ENCODE measurements at regions not wholly inside any gene's neighbourhood (a gene's known extent, or its start where the extent isn't known, plus 50 kb on each side); places are given as distances from the start of the nearest gene placed in this dataset.

DNA sequence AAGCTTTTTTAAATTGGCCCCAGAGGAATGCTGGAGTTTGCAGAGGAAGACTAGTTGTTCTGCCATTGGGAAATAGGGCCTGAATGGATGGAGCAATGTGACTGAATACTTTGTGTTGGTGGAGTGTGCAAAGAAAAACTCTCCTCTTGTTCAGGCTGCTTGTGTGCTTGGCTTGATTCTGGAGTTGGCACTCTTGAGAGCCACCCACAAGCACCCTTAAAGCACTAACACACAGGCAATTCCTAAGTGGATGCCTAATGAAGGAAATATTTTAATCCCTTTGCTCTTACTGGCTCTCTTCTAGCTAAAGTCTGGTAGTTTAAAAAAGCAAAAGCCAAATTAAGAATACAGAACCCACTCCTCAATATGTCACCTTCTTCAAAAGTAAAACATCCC, 304.4 kb upstream of the C2CD4B start:
- no peaks in the 10 kb centered on the region for H3K9me3 Mint-ChIP-seq (ENCODE audit: unreplicated experiment)
- H3K27ac Mint-ChIP-seq (ENCODE audit: unreplicated experiment): no peak overlapping the region
- no peaks in the 10 kb centered on the region for H3K36me3 Mint-ChIP-seq (ENCODE audit: unreplicated experiment)
- peaks cover 35% of the 10 kb centered on the region for H3K4me1 Mint-ChIP-seq (ENCODE audit: unreplicated experiment)
- no peak overlapping the region for H3K4me3 Mint-ChIP-seq (ENCODE audit: unreplicated experiment)
- DNase-seq (ENCODE audit: extremely low spot score, unreplicated experiment): no peak
- TF ChIP-seq, protein P1, sequence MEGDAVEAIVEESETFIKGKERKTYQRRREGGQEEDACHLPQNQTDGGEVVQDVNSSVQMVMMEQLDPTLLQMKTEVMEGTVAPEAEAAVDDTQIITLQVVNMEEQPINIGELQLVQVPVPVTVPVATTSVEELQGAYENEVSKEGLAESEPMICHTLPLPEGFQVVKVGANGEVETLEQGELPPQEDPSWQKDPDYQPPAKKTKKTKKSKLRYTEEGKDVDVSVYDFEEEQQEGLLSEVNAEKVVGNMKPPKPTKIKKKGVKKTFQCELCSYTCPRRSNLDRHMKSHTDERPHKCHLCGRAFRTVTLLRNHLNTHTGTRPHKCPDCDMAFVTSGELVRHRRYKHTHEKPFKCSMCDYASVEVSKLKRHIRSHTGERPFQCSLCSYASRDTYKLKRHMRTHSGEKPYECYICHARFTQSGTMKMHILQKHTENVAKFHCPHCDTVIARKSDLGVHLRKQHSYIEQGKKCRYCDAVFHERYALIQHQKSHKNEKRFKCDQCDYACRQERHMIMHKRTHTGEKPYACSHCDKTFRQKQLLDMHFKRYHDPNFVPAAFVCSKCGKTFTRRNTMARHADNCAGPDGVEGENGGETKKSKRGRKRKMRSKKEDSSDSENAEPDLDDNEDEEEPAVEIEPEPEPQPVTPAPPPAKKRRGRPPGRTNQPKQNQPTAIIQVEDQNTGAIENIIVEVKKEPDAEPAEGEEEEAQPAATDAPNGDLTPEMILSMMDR (IDR thresholded peaks at IDR 0.05): no peak
- no peaks in the 10 kb centered on the region for H3K27me3 Mint-ChIP-seq (ENCODE audit: unreplicated experiment)

DNA sequence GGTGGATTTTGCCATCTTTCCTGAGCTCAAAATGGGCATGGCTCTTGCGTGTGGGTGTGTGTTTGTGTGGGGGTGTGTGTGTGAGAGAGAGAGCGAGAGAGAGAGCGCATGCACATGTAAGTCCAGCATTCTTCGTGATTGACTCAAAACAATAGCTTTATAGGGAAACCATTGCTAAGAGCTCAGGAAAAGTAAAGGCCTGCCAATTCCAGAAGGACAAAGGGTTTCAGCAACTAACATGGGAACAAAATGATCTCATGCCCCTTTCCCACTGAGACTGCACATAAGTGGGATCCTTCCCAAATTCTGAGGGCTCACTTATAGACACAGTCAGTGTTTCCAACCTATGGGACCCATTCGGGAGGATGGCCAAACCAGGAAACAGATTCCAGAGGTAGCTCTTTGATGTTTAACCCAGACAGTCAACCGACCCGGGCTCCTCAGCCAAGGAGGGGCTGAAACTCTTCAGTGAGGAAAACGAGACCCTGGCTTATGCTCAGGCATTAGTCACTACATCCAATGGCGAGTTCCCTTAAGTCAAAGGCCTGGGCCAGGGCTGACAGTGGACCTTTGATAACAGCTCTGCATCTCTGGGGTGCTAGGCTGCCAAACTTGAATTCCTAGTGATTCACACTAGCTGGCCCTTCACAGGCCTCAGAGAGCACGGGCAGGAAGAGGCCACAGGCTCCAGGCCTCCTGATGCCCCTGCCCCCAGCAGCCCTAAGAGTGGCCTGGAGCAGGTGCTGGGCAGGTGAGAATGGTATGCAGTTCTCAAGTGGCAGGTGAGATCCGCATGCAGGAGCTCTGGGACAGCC, 305.0 kb upstream of the C2CD4B start:
- DNase-seq (ENCODE audit: extremely low spot score, unreplicated experiment): no peak
- Mint-ChIP-seq H3K27ac (ENCODE audit: unreplicated experiment) (no peak overlapping the region), H3K9me3 (ENCODE audit: unreplicated experiment) (no peaks in the 10 kb centered on the region), H3K4me3 (ENCODE audit: unreplicated experiment) (no peak overlapping the region), H3K27me3 (ENCODE audit: unreplicated experiment) (no peaks in the 10 kb centered on the region), H3K4me1 (ENCODE audit: unreplicated experiment) (peaks cover 29% of the 10 kb centered on the region), H3K36me3 (ENCODE audit: unreplicated experiment) (no peaks in the 10 kb centered on the region)
- TF ChIP-seq, protein P1 (IDR thresholded peaks at IDR 0.05): no peak

DNA sequence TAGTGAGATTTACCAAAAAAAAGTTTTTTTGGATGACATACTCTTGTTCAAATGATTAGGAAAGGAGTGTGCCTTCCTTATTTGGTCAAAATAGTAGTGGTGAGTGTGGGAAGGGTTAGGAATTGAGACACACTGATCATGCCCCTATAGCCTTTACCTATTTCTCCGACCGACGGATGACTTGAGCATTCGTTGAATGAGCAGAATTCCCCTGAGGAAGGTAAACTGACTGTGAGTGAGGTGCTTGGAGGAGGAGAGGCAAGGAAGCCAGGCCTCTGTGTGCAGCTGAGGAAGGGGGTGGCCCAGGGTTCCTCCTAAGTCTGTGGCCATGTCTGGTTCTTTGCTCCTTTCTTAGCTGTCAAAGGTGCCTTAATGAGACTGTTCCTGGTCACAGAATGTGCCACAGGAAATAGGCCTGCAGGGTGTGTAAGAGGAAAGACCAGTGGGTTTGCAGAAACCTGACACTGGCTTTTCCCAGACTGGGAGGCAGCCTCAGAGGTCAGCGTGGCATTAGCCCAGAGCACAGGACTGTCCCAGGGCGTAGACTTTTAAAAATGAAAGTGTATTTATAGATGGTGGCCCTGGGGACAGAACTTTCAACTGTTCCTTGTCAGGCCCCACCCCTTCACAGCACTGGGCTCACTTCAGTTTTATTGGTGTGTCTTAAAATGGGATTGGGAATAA, 307.7 kb upstream of the C2CD4B start:
- H3K36me3 Mint-ChIP-seq (ENCODE audit: unreplicated experiment): no peaks in the 10 kb centered on the region
- no peak overlapping the region for H3K4me3 Mint-ChIP-seq (ENCODE audit: unreplicated experiment)
- DNase-seq (ENCODE audit: extremely low spot score, unreplicated experiment): no peak
- no peaks in the 10 kb centered on the region for H3K9me3 Mint-ChIP-seq (ENCODE audit: unreplicated experiment)
- no peak overlapping the region for H3K27ac Mint-ChIP-seq (ENCODE audit: unreplicated experiment)
- peaks cover 16% of the 10 kb centered on the region for H3K4me1 Mint-ChIP-seq (ENCODE audit: unreplicated experiment)
- no peaks in the 10 kb centered on the region for H3K27me3 Mint-ChIP-seq (ENCODE audit: unreplicated experiment)
- TF ChIP-seq, protein P1 (IDR thresholded peaks at IDR 0.05): peak; percentile 8

DNA sequence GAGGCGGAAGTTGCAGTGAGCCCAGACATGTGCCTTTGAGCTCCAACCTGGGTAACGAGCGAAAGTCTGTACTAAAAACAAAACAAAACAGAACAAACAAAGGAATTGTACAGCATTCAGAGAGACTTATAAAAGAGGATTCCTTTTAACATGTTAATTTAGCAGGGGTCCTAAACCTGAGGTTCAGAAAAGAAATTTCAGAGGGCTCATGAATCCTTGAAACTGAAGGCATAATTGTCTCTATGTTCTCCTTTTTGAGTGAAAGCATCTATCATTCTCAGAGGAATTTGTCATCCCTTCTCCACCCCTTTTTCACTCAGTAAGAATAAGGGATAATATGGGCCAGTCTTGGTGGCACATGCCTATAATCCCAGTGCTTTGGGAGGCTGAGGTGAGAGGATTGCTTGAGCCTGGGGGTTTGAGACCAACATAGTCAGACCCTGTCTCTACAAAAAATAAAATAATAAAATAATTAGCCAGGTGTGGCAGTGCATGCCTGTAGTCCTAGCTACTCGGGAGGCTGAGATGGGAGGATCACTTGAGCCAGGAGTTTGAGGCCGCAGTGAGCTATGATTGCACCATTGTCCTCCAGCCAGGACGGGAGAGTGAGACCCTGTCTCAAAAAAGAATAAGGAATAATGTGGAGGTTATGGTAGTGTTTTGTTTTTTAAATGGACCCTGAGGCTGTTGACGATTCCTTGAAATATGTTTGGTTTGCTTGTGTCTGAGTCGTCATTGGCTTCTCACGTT, 309.1 kb upstream of the C2CD4B start:
- no peak for DNase-seq (ENCODE audit: extremely low spot score, unreplicated experiment)
- Mint-ChIP-seq H3K9me3 (ENCODE audit: unreplicated experiment) (no peaks in the 10 kb centered on the region), H3K27ac (ENCODE audit: unreplicated experiment) (no peak overlapping the region), H3K4me3 (ENCODE audit: unreplicated experiment) (no peak overlapping the region), H3K27me3 (ENCODE audit: unreplicated experiment) (no peaks in the 10 kb centered on the region), H3K4me1 (ENCODE audit: unreplicated experiment) (peaks cover 16% of the 10 kb centered on the region), H3K36me3 (ENCODE audit: unreplicated experiment) (no peaks in the 10 kb centered on the region)
- TF ChIP-seq, protein P1 (IDR thresholded peaks at IDR 0.05): no peak

GRCh38 chr15:62474771-62475124, 309.7 kb upstream of the C2CD4B start:
- Mint-ChIP-seq H3K27ac (ENCODE audit: unreplicated experiment) (no peak overlapping the region), H3K36me3 (ENCODE audit: unreplicated experiment) (no peaks in the 10 kb centered on the region), H3K9me3 (ENCODE audit: unreplicated experiment) (no peaks in the 10 kb centered on the region), H3K27me3 (ENCODE audit: unreplicated experiment) (no peaks in the 10 kb centered on the region), H3K4me3 (ENCODE audit: unreplicated experiment) (no peak overlapping the region), H3K4me1 (ENCODE audit: unreplicated experiment) (peaks cover 14% of the 10 kb centered on the region)
- TF ChIP-seq, protein P1 (IDR thresholded peaks at IDR 0.05): no peak
- DNase-seq (ENCODE audit: extremely low spot score, unreplicated experiment): no peak

Measured in osteocyte (in vitro differentiated cells).